ENCODE measurements at regions not wholly inside any gene's neighbourhood (a gene's known extent, or its start where the extent isn't known, plus 50 kb on each side); places are given as distances from the start of the nearest gene placed in this dataset.

- TF ChIP-seq, protein P1, sequence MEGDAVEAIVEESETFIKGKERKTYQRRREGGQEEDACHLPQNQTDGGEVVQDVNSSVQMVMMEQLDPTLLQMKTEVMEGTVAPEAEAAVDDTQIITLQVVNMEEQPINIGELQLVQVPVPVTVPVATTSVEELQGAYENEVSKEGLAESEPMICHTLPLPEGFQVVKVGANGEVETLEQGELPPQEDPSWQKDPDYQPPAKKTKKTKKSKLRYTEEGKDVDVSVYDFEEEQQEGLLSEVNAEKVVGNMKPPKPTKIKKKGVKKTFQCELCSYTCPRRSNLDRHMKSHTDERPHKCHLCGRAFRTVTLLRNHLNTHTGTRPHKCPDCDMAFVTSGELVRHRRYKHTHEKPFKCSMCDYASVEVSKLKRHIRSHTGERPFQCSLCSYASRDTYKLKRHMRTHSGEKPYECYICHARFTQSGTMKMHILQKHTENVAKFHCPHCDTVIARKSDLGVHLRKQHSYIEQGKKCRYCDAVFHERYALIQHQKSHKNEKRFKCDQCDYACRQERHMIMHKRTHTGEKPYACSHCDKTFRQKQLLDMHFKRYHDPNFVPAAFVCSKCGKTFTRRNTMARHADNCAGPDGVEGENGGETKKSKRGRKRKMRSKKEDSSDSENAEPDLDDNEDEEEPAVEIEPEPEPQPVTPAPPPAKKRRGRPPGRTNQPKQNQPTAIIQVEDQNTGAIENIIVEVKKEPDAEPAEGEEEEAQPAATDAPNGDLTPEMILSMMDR (IDR thresholded peaks at IDR 0.05 in 2 of 3, conservative IDR thresholded peaks at IDR 0.05 in 1 of 3; ENCODE audit: borderline replicate concordance in 1 of 3, insufficient read depth in 1 of 3, low read depth in 2 of 3, low read length in 2 of 3): no peak
- no peak for TF ChIP-seq MAX (IDR thresholded peaks at IDR 0.05)
Observed at GRCh38 chr9:87035879-87036278, 88.6 kb upstream of the GAS1 start (continued).

DNA sequence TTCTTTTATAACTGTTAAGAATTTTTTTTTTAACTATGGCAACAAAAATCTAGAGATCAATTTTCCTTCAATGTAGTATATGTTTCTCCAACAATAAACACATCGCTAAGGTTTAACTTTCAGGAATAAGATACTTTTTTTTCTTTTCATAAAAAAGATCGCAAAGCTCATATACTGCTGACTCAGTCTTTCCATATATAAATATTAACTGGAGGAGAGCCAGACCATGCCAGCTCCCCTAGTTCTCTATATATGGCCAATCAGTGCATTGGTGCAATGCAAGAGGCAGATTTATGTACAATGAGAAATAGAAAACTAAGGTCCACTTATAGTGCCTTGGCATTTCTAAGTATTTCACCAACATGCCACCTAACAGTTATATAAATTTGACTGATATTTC lies 89.2 kb upstream of the GAS1 start:
- Histone ChIP-seq H3K4me2 (ENCODE audit: low read length) (no peak overlapping the region), H3K9ac (ENCODE audit: low read length) (no peak overlapping the region), H3K4me1 (ENCODE audit: control insufficient read depth in 1 of 2, insufficient read depth in 2 of 2, low read length in 2 of 2) (peaks cover 0 to 17% of the 10 kb centered on the region in 2 experiments; a peak in 3 of 4 replicates), H2AFZ (ENCODE audit: low read depth, low read length, poor library complexity, severe bottlenecking) (no peak overlapping the region), H3K27me3 (ENCODE audit: insufficient read depth, low read length) (no peaks in the 10 kb centered on the region), H3K4me3 (replicated peaks in 1 of 2; ENCODE audit: low read depth in 1 of 2, low read length in 2 of 2) (no peak overlapping the region), H3K79me2 (ENCODE audit: insufficient read depth, low read length) (no peaks in the 10 kb centered on the region), H3K9me3 (ENCODE audit: control insufficient read depth in 1 of 2, insufficient read depth in 1 of 2, low read depth in 1 of 2, low read length in 2 of 2) (no peaks in the 10 kb centered on the region), H3K27ac (ENCODE audit: low read depth, low read length) (no peak overlapping the region), H3K9me2 (ENCODE audit: insufficient read depth) (no peaks in the 10 kb centered on the region), H3K36me3 (ENCODE audit: control insufficient read depth in 1 of 2, insufficient read depth in 2 of 2, low read length in 2 of 2) (no peaks in the 10 kb centered on the region), H4K20me1 (ENCODE audit: insufficient read depth) (no peaks in the 10 kb centered on the region)
- CTCF ChIA-PET: no interaction called here
- POLR2A ChIA-PET: no interaction called here
- RAD21 ChIA-PET (ENCODE audit: low non-redundant PET in 1 of 2, low total read pairs in 2 of 2, uncharacterized antibody in 2 of 2, unreplicated experiment in 2 of 2): no interaction called here
- TF ChIP-seq CBX3 (IDR thresholded peaks at IDR 0.05; ENCODE audit: low read depth): no peak
- TF ChIP-seq CEBPB (IDR thresholded peaks at IDR 0.05; ENCODE audit: low read depth): no peak
- no peak for TF ChIP-seq EZH2 (IDR thresholded peaks at IDR 0.05)
- TF ChIP-seq POLR2AphosphoS5 (IDR thresholded peaks at IDR 0.05; ENCODE audit: low read depth, low read length): no peak
- TF ChIP-seq POLR2A (IDR thresholded peaks at IDR 0.05; ENCODE audit: borderline replicate concordance, extremely low read depth, insufficient read depth, insufficient read length): no peak
- TF ChIP-seq SIN3A (IDR thresholded peaks at IDR 0.05; ENCODE audit: low read depth): no peak
- no peak for TF ChIP-seq SRF (IDR thresholded peaks at IDR 0.05; ENCODE audit: low read depth)
- no peak for TF ChIP-seq EZH2phosphoT487 (IDR thresholded peaks at IDR 0.05; ENCODE audit: borderline replicate concordance)
- no peak for TF ChIP-seq ELF1 (IDR thresholded peaks at IDR 0.05; ENCODE audit: borderline replicate concordance, low read depth)
- TF ChIP-seq JUND (IDR thresholded peaks at IDR 0.05): no peak
- TF ChIP-seq SP1 (IDR thresholded peaks at IDR 0.05; ENCODE audit: low read depth): no peak
- no peak for TF ChIP-seq EGR1 (IDR thresholded peaks at IDR 0.05; ENCODE audit: low read depth)
- TF ChIP-seq YY1 (IDR thresholded peaks at IDR 0.05; ENCODE audit: extremely low read depth, insufficient replicate concordance, low read depth, low read length): no peak
- no peak for TF ChIP-seq RAD21 (IDR thresholded peaks at IDR 0.05; ENCODE audit: low read depth)
- TF ChIP-seq ZFX (IDR thresholded peaks at IDR 0.05): no peak
- TF ChIP-seq ZNF274 (IDR thresholded peaks at IDR 0.05; ENCODE audit: low read depth, low read length): no peak
- no peak for TF ChIP-seq FOSL1 (IDR thresholded peaks at IDR 0.05; ENCODE audit: low read depth)
- no peak for ATAC-seq
- DNase-seq (ENCODE audit: low read depth, low spot score): no peak
- intact Hi-C loops (cut with micrococcal nuclease): no loop called here
- BruUV-seq (replicated peaks): no TSS peak

Data from HCT116 (cell line).